OCI-LY1 (cell line): ENCODE measurements at regions not wholly inside any gene's neighbourhood (a gene's known extent, or its start where the extent isn't known, plus 50 kb on each side); places are given as distances from the start of the nearest gene placed in this dataset.

Experiments
- H2AFZ ChIP-seq: fragments of 200-600 bp; sonication (generic), shearing (Covaris generic); 2 replicates; pipeline ENCODE4 v1.6.0; 2014; ENCODE audit warnings: antibody characterized with exemption, mild to moderate bottlenecking, low read length
- H3F3A ChIP-seq: fragments of 200-600 bp; sonication (generic), shearing (Covaris generic); 2 replicates; pipeline ENCODE4 v1.6.0; 2014; ENCODE audit warnings: mild to moderate bottlenecking, antibody characterized with exemption, low read length, moderate library complexity; ENCODE audit not compliant: insufficient read depth
- H3K27ac ChIP-seq: fragments of 200-600 bp; sonication (generic); 2 replicates; pipeline ENCODE4 v1.5.1; 2014; ENCODE audit warnings: low read length, mixed run types, mild to moderate bottlenecking, low read depth; ENCODE audit not compliant: poor library complexity, severe bottlenecking
- H3K27me3 ChIP-seq: fragments of 200-600 bp; sonication (generic); 2 replicates; pipeline ENCODE4 v1.6.0; 2014; ENCODE audit warnings: antibody characterized with exemption, mild to moderate bottlenecking, low read length, moderate library complexity; ENCODE audit not compliant: insufficient read depth
- H3K36me3 ChIP-seq: fragments of 200-600 bp; sonication (generic); 2 replicates; pipeline ENCODE4 v1.6.1; 2014; ENCODE audit warnings: mild to moderate bottlenecking, antibody characterized with exemption, low read length, moderate library complexity, mixed read lengths; ENCODE audit not compliant: insufficient read depth
- H3K4me1 ChIP-seq: fragments of 200-600 bp; sonication (generic); 2 replicates; pipeline ENCODE4 v1.5.1; 2014; ENCODE audit warnings: mild to moderate bottlenecking, low read length, moderate library complexity; ENCODE audit not compliant: insufficient read depth, severe bottlenecking
- H3K4me2 ChIP-seq: fragments of 200-600 bp; sonication (generic), shearing (Covaris generic); 2 replicates; pipeline ENCODE4 v1.6.1; 2014; ENCODE audit warnings: low read length
- H3K4me3 ChIP-seq: fragments of 200-600 bp; sonication (generic); 2 replicates; pipeline ENCODE4 v1.5.1; 2014; ENCODE audit warnings: low read length, low read depth, mild to moderate bottlenecking, mixed read lengths; ENCODE audit not compliant: poor library complexity, severe bottlenecking
- H3K79me2 ChIP-seq: fragments of 200-600 bp; shearing (Covaris generic); 2 replicates; pipeline ENCODE4 v1.6.1; 2016; ENCODE audit warnings: mixed run types, low read length, mixed read lengths; ENCODE audit not compliant: insufficient read depth
- H3K9ac ChIP-seq: fragments of 200-600 bp; sonication (generic), shearing (Covaris generic); 2 replicates; pipeline ENCODE4 v1.6.1; 2014; ENCODE audit warnings: mild to moderate bottlenecking, low read length, mixed read lengths
- H3K9me2 ChIP-seq: fragments of 200-600 bp; sonication (generic), shearing (Covaris generic); 2 replicates; pipeline ENCODE4 v1.6.1; 2014; ENCODE audit warnings: low read depth, mild to moderate bottlenecking, low read length, mixed read lengths
- H3K9me3 ChIP-seq: fragments of 200-600 bp; shearing (Covaris generic); 2 replicates; pipeline ENCODE4 v1.6.1; 2014; ENCODE audit warnings: low read length, mixed read lengths
- H4K20me1 ChIP-seq: fragments of 200-600 bp; sonication (generic), shearing (Covaris generic); 2 replicates; pipeline ENCODE4 v1.6.0; 2016; ENCODE audit warnings: mild to moderate bottlenecking, low read length; ENCODE audit not compliant: insufficient read depth
- EZH2 ChIP-seq: fragments of 200-600 bp; sonication (generic), shearing (Covaris generic); IDR thresholded peaks from 2 replicates; pipeline ENCODE4 v1.8.0; 2017; ENCODE audit warnings: borderline replicate concordance, mixed run types, mild to moderate bottlenecking, antibody characterized with exemption, low read length, moderate library complexity, mixed read lengths
- TF ChIP-seq, protein P1 (sequence below): fragments of 200-600 bp; sonication (generic), shearing (Covaris generic); IDR thresholded peaks from 2 replicates; pipeline ENCODE4 v1.5.1; 2017; ENCODE audit warnings: mild to moderate bottlenecking, antibody characterized with exemption, low read length, moderate library complexity, mixed read lengths

DNA sequence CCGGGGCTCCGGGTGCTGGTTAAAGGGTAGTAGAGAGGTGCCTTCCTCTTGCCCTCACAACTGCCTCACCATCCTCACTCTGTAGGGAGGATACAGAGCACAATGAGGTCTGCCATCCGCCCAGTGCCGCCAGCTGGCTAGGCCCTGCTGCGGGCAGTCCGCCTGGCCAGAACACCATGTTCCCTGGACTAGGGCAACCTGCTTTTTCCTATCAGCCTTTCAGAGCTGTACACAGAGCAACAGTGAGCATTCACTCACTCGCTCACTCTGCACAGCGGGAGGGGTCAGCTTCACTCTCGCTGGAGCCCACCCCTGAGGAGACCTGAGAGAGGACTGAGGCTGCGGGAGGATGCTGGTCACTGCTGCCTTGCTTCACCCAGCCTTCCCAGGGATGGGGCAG, 218.7 kb upstream of the CHRNA7 start:
- Histone ChIP-seq H3K27me3 (no peaks in the 10 kb centered on the region), H3K9me2 (no peaks in the 10 kb centered on the region), H3K4me1 (no peaks in the 10 kb centered on the region), H3K4me3 (no peak overlapping the region), H3K9ac (no peak overlapping the region), H3K36me3 (no peaks in the 10 kb centered on the region), H3K9me3 (no peaks in the 10 kb centered on the region), H4K20me1 (no peaks in the 10 kb centered on the region), H2AFZ (no peak overlapping the region), H3F3A (no peaks in the 10 kb centered on the region), H3K4me2 (no peak overlapping the region), H3K27ac (no peak overlapping the region), H3K79me2 (no peaks in the 10 kb centered on the region)
- TF ChIP-seq, protein P1, sequence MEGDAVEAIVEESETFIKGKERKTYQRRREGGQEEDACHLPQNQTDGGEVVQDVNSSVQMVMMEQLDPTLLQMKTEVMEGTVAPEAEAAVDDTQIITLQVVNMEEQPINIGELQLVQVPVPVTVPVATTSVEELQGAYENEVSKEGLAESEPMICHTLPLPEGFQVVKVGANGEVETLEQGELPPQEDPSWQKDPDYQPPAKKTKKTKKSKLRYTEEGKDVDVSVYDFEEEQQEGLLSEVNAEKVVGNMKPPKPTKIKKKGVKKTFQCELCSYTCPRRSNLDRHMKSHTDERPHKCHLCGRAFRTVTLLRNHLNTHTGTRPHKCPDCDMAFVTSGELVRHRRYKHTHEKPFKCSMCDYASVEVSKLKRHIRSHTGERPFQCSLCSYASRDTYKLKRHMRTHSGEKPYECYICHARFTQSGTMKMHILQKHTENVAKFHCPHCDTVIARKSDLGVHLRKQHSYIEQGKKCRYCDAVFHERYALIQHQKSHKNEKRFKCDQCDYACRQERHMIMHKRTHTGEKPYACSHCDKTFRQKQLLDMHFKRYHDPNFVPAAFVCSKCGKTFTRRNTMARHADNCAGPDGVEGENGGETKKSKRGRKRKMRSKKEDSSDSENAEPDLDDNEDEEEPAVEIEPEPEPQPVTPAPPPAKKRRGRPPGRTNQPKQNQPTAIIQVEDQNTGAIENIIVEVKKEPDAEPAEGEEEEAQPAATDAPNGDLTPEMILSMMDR: no peak
- TF ChIP-seq EZH2: no peak

DNA sequence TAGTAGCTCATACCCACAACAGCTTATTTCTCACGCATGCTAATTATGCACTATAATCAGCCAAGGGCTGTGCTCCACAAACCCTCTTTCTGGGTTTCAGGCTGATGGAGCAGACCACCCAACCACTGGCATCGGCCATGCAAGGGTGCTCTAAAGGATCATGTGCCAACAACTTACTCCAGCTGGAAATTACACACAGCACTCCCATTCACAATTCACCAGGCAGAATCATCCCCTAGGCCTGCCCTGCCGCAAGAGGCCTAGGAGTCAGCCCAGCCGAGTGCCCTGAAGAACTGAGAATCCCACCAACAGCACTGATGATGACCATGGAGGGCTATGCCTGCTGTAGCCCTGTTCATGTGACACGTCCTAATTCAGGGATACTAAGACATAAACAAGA, 216.2 kb upstream of the CHRNA7 start:
- TF ChIP-seq EZH2: no peak
- TF ChIP-seq, protein P1: no peak
- H3K9me2 ChIP-seq: no peaks in the 10 kb centered on the region
- no peaks in the 10 kb centered on the region for H3K4me1 ChIP-seq
- H3K4me3 ChIP-seq: no peak overlapping the region
- H3K36me3 ChIP-seq: no peaks in the 10 kb centered on the region
- H3K27ac ChIP-seq: no peak overlapping the region
- H3F3A ChIP-seq: no peaks in the 10 kb centered on the region
- H4K20me1 ChIP-seq: no peaks in the 10 kb centered on the region
- no peak overlapping the region for H3K4me2 ChIP-seq
- H3K9ac ChIP-seq: no peak overlapping the region
- H2AFZ ChIP-seq: no peak overlapping the region
- H3K9me3 ChIP-seq: no peaks in the 10 kb centered on the region
- H3K27me3 ChIP-seq: no peaks in the 10 kb centered on the region
- no peaks in the 10 kb centered on the region for H3K79me2 ChIP-seq

DNA sequence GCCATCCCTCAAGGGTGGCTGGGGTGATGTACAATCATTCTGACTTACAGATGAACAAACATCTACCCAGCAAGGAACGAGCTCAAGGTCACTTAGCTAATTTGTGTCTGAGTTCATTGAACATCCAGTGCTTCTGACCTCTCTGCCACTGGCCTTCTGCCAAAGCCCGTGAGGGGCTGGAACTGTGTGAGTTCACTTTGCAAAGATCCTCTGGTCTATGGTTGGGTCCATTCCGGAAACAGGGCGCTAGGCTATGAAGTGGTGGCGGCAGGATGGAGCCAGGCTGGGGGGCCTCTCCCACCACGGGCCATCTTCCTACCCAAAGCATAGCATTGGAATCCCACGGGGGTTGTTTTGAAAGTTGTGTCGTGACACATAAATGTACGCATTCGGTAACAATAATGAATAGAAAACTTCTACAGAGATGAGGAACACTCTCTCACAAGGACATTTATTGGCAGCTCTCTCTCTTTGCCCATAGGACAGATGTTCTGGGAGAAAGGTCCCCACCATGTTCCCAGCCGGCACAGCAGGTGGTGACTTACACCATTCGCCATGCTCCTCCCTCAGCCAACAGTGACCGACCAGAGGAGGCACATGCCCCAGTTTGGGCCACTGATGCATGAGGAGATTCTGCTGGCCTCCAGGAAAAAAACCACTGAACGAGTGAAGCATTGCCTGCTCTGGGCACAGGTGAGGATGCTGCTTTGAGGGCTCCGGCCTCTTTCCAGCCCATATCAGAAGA, 214.7 kb upstream of the CHRNA7 start:
- TF ChIP-seq, protein P1: no peak
- TF ChIP-seq EZH2: no peak
- Histone ChIP-seq H3F3A (no peaks in the 10 kb centered on the region), H3K4me1 (no peaks in the 10 kb centered on the region), H4K20me1 (no peaks in the 10 kb centered on the region), H3K79me2 (no peaks in the 10 kb centered on the region), H3K36me3 (no peaks in the 10 kb centered on the region), H3K9me2 (no peaks in the 10 kb centered on the region), H3K9me3 (no peaks in the 10 kb centered on the region), H3K27me3 (no peaks in the 10 kb centered on the region), H3K4me3 (no peak overlapping the region), H2AFZ (no peak overlapping the region), H3K27ac (no peak overlapping the region), H3K9ac (no peak overlapping the region), H3K4me2 (no peak overlapping the region)
